Transverse colon (tissue), 4 donors: ENCODE measurements at regions not wholly inside any gene's neighbourhood (a gene's known extent, or its start where the extent isn't known, plus 50 kb on each side); places are given as distances from the start of the nearest gene placed in this dataset.

ENCODE experiments used
- DNase-seq: peaks from one replicate; pipeline ENCODE4 v3.0.0-alpha.2; 2019
- H3K27ac ChIP-seq, 4 donors: fragments of 200-600 bp; sonication (generic); 2 replicates each; pipeline ENCODE4 v1.5.1; 2016 to 2018; ENCODE audit warnings: inconsistent platforms in 4 of 4
- H3K27me3 ChIP-seq: fragments of 200-600 bp; sonication (generic); 2 replicates; pipeline ENCODE4 v1.5.1; 2017; ENCODE audit warnings: inconsistent platforms
- H3K36me3 ChIP-seq, 4 donors: fragments of 200-600 bp; sonication (generic); 2 replicates each; pipeline ENCODE4 v1.5.1; 2017 to 2019; ENCODE audit warnings: inconsistent platforms in 4 of 4
- H3K4me1 ChIP-seq, 4 donors: fragments of 200-600 bp; sonication (generic); 2 replicates each; pipeline ENCODE4 v1.5.1; 2017 to 2020; ENCODE audit warnings: inconsistent platforms in 4 of 4
- H3K4me3 ChIP-seq, 4 donors: fragments of 200-600 bp; sonication (generic); 1 replicate in 1 of 4; 2 replicates in 3 of 4; pipeline versions ENCODE4 v1.5.1 to v1.6.1; 2017 to 2019; ENCODE audit warnings: inconsistent platforms in 4 of 4
- H3K9me3 ChIP-seq, 2 donors: fragments of 200-600 bp; sonication (generic); 2 replicates each; pipeline ENCODE4 v1.5.1; 2017 to 2019; ENCODE audit warnings: inconsistent platforms in 2 of 2
- CTCF ChIP-seq, 5 experiments: fragments of 200-600 bp in 3 of 5; fragments of 450-650 bp in 2 of 5; sonication (generic) in 3 of 5; IDR thresholded peaks; 1 replicate in 2 of 5; 2 replicates in 3 of 5; pipeline ENCODE4 v1.5.1; 2016 to 2017; ENCODE audit warnings: antibody characterized with exemption in 5 of 5, inconsistent platforms in 3 of 5, mild to moderate bottlenecking in 2 of 5, moderate library complexity in 1 of 5
- EP300 ChIP-seq: sonication (generic); formaldehyde crosslinking; IDR thresholded peaks from one replicate; pipeline ENCODE4 v1.6.1; 2017; ENCODE audit warnings: antibody characterized with exemption, low read depth
- POLR2A ChIP-seq: fragments of 450-650 bp; IDR thresholded peaks from one replicate; pipeline ENCODE4 v1.6.1; 2016; ENCODE audit warnings: antibody characterized with exemption, mild to moderate bottlenecking, moderate library complexity
- POLR2AphosphoS5 ChIP-seq, 3 donors: sonication (generic); formaldehyde crosslinking; IDR thresholded peaks; one replicate each; pipeline ENCODE4 v1.6.1; 2016; ENCODE audit warnings: antibody characterized with exemption in 3 of 3
- WGBS, 2 donors: methylation state at CpG; one replicate each; pipeline ENCODE4 v1.1.5; 2018; ENCODE audit warnings: low coverage in 1 of 2; 5-methylcytosine and 5-hydroxymethylcytosine counted together
- in situ Hi-C, 4 donors: fragments of 200-750 bp; cut with MboI; loops; one replicate each; pipeline versions ENCODE4 v1.15.0 to v1.15.1; 2017; ENCODE audit warnings: low sequenced_read_pairs in 3 of 4, low pct_ligation_motif_present in 1 of 4, low pct_unique_long_range_greater_than_20kb in 1 of 4
- intact Hi-C: fragments of 100-400 bp; cut with DNase I; formaldehyde crosslinking; loops from one replicate; pipeline ENCODE4 v1.15.1; 2023; ENCODE audit warnings: low total_unique reads

- no peak for DNase-seq
- WGBS, 2 donors, result 30 to 55% methylated on average over 2 of the region's 2 CpGs
- H3K36me3 ChIP-seq, result no peaks in the 10 kb centered on the region
- intact Hi-C loops, result no loop called here
- no peaks in the 10 kb centered on the region for H3K27me3 ChIP-seq
- in situ Hi-C loops, result no loop called here
- TF ChIP-seq POLR2A (no peak), EP300 (no peak), POLR2AphosphoS5 (IDR thresholded peaks at IDR 0.05) (no peak), CTCF (IDR thresholded peaks at IDR 0.05) (no peak)
- H3K4me1 ChIP-seq, result no peaks in the 10 kb centered on the region
- H3K27ac ChIP-seq, result no peak overlapping the region
- H3K4me3 ChIP-seq, result no peak overlapping the region
- H3K9me3 ChIP-seq, result no peaks in the 10 kb centered on the region
Measured at GRCh38 chr5:113875096-113875495, 361.6 kb downstream of the YTHDC2 start.

DNA sequence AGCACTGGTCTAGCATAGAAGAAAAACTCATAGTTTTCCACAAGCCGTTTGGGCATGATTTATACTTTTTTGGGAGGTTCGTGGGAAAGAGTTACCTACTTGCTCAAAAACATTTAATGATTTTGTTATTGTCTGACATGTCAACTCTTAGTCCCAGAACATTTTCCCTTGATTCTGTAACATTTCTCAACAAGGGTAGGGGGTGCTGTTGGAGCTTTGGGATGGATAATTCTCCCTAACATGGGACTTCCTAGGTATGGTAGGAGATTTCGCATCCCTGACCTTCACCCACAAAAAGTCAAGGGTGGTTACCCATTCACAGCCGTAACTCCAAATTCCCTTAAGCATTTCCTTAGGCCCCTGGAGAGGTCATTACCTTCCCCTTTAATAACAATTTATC is 378.0 kb downstream of the YTHDC2 start:
- Histone ChIP-seq H3K4me1 (no peaks in the 10 kb centered on the region), H3K27me3 (no peaks in the 10 kb centered on the region), H3K36me3 (no peaks in the 10 kb centered on the region), H3K4me3 (no peak overlapping the region), H3K9me3 (no peaks in the 10 kb centered on the region), H3K27ac (no peak overlapping the region)
- no peak for DNase-seq
- WGBS, 2 donors, result 92 to 96% methylated on average over 4 of the region's 4 CpGs
- no peak for TF ChIP-seq CTCF (IDR thresholded peaks at IDR 0.05)
- no peak for TF ChIP-seq POLR2AphosphoS5 (IDR thresholded peaks at IDR 0.05)
- TF ChIP-seq EP300, result no peak
- no peak for TF ChIP-seq POLR2A
- intact Hi-C loops (no loop called here), in situ Hi-C loops (no loop called here)

GRCh38 chr5:113896789-113897188 is 383.3 kb downstream of the YTHDC2 start:
- intact Hi-C loops (no loop called here), in situ Hi-C loops (no loop called here)
- no peaks in the 10 kb centered on the region for H3K9me3 ChIP-seq
- no peaks in the 10 kb centered on the region for H3K36me3 ChIP-seq
- H3K4me3 ChIP-seq, result no peak overlapping the region
- no peak overlapping the region for H3K27ac ChIP-seq
- no peak for DNase-seq
- H3K27me3 ChIP-seq, result no peaks in the 10 kb centered on the region
- TF ChIP-seq POLR2AphosphoS5 (IDR thresholded peaks at IDR 0.05) (no peak), EP300 (no peak), POLR2A (no peak)
- WGBS, 2 donors, result 66 to 79% methylated on average over 2 to 3 of the region's 3 CpGs
- no peaks in the 10 kb centered on the region for H3K4me1 ChIP-seq

DNA sequence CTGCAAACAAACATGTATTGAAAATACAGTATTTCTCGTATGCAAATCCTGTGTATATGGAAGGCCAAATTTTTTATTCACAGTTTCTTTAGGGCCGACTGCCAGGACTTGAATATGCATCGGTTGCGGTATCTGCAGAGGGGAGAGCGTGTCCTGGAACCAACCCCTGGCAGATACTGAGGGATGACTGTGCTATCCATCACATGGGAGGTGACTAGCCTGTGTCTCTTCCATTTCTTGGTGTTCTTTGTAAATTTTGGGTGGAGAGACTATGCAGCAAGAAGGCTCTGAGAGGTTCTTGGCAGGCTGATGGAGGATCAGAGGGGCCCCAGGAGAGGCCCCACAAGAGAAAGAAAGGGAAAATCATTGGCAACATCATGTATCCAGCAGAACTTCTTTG is 384.3 kb downstream of the YTHDC2 start:
- no peak overlapping the region for H3K27ac ChIP-seq
- 80 to 93% methylated on average over 1 to 5 of the region's 5 CpGs for WGBS, 2 donors
- in situ Hi-C loops, result no loop called here

More for the DNA sequence above, 384.3 kb downstream of the YTHDC2 start:
- Histone ChIP-seq H3K4me1 (no peaks in the 10 kb centered on the region), H3K36me3 (no peaks in the 10 kb centered on the region), H3K9me3 (no peaks in the 10 kb centered on the region), H3K4me3 (no peak overlapping the region), H3K27me3 (no peaks in the 10 kb centered on the region)
- intact Hi-C loops, result no loop called here
- no peak for DNase-seq
- TF ChIP-seq EP300 (no peak), POLR2A (no peak), CTCF (IDR thresholded peaks at IDR 0.05) (no peak), POLR2AphosphoS5 (IDR thresholded peaks at IDR 0.05) (no peak)
